SH-SY5Y (cell line): ENCODE measurements at regions not wholly inside any gene's neighbourhood (a gene's known extent, or its start where the extent isn't known, plus 50 kb on each side); places are given as distances from the start of the nearest gene placed in this dataset.

ENCODE experiments used
- GATA2 ChIP-seq: IDR thresholded peaks from 2 replicates; pipeline ENCODE4 v1.6.1; 2011; ENCODE audit warnings: mild to moderate bottlenecking, low read depth, low read length
- GATA3 ChIP-seq: IDR thresholded peaks from 2 replicates; pipeline ENCODE4 v1.6.1; 2011; ENCODE audit warnings: low read depth, mild to moderate bottlenecking, low read length, moderate library complexity

- no peak for TF ChIP-seq GATA3
- TF ChIP-seq GATA2: no peak
These were observed 72.9 kb upstream of the SPTLC1 start for GRCh38 chr9:92187989-92188714.

- TF ChIP-seq GATA3 (no peak), GATA2 (no peak)
These were observed 72.2 kb upstream of the SPTLC1 start for GRCh38 chr9:92187390-92187789.

GRCh38 chr9:92186631-92187030 lies 71.4 kb upstream of the SPTLC1 start:
- no peak for TF ChIP-seq GATA2
- TF ChIP-seq GATA3: no peak

- TF ChIP-seq GATA2: no peak
- no peak for TF ChIP-seq GATA3
These were observed 70.5 kb upstream of the SPTLC1 start for GRCh38 chr9:92185681-92186080.

- no peak for TF ChIP-seq GATA3
- TF ChIP-seq GATA2: no peak
These were observed 69.9 kb upstream of the SPTLC1 start for GRCh38 chr9:92185096-92185495.

- no peak for TF ChIP-seq GATA3
- no peak for TF ChIP-seq GATA2
These were observed 68.9 kb upstream of the SPTLC1 start for GRCh38 chr9:92184041-92184564.

- TF ChIP-seq GATA2: no peak
- no peak for TF ChIP-seq GATA3
These were observed 68.2 kb upstream of the SPTLC1 start for GRCh38 chr9:92183449-92183848.

GRCh38 chr9:92181296-92181695 lies 66.1 kb upstream of the SPTLC1 start:
- TF ChIP-seq GATA2: no peak
- no peak for TF ChIP-seq GATA3

GRCh38 chr9:92180669-92181181 lies 65.5 kb upstream of the SPTLC1 start:
- TF ChIP-seq GATA2: no peak
- no peak for TF ChIP-seq GATA3

- TF ChIP-seq GATA3 (no peak), GATA2 (no peak)
These were observed 64.8 kb upstream of the SPTLC1 start for GRCh38 chr9:92180002-92180400.

- TF ChIP-seq GATA3 (no peak), GATA2 (no peak)
These were observed 64.2 kb upstream of the SPTLC1 start for GRCh38 chr9:92179286-92180001.

- no peak for TF ChIP-seq GATA2
- no peak for TF ChIP-seq GATA3
These were observed 62.4 kb upstream of the SPTLC1 start for GRCh38 chr9:92177591-92177990.

- TF ChIP-seq GATA3 (no peak), GATA2 (no peak)
These were observed 61.6 kb upstream of the SPTLC1 start for GRCh38 chr9:92176800-92177185.

GRCh38 chr9:92176068-92176799 lies 61.0 kb upstream of the SPTLC1 start:
- TF ChIP-seq GATA2 (no peak), GATA3 (no peak)

GRCh38 chr9:92175441-92175840 lies 60.2 kb upstream of the SPTLC1 start:
- no peak for TF ChIP-seq GATA3
